AG04450 (cell line): ENCODE measurements at regions not wholly inside any gene's neighbourhood (a gene's known extent, or its start where the extent isn't known, plus 50 kb on each side); places are given as distances from the start of the nearest gene placed in this dataset.

Experiments
- CTCF ChIA-PET: fragments of 300-600, 350-600 bp; formaldehyde crosslinking; extraction: SDS; loops from one replicate; lab custom pipeline; 2022; ENCODE audit warnings: antibody characterized with exemption, inconsistent platforms; lab: Charles Lee
- POLR2A ChIA-PET: fragments of 350-600 bp; formaldehyde crosslinking; extraction: SDS; loops from one replicate; lab custom pipeline; 2021; ENCODE audit warnings: antibody characterized with exemption, inconsistent platforms; lab: Yijun Ruan, JAX
- DNase-seq: peaks from one replicate; pipeline ENCODE4 v3.0.0-alpha.2; 2011; ENCODE audit warnings: low read depth, low spot score
- H3K27ac ChIP-seq: one replicate; pipeline ENCODE4 v1.5.1; 2012; ENCODE audit warnings: low read depth, low read length, control low read depth
- H3K27me3 ChIP-seq: one replicate; pipeline ENCODE4 v1.6.0; 2012; ENCODE audit warnings: low read length; ENCODE audit not compliant: control insufficient read depth, insufficient read depth
- H3K4me3 ChIP-seq: 2 replicates; pipeline ENCODE4 v1.5.1; 2011; ENCODE audit warnings: mild to moderate bottlenecking, low read depth, low read length, control low read depth
- H3K9me3 ChIP-seq: 2 replicates; pipeline ENCODE4 v1.5.1; 2012; ENCODE audit warnings: low read length; ENCODE audit not compliant: control insufficient read depth, insufficient read depth
- CTCF ChIP-seq: IDR thresholded peaks from 2 replicates; pipeline ENCODE4 v1.5.1; 2011; ENCODE audit warnings: low read depth, low read length, control low read depth, inconsistent platforms

- Histone ChIP-seq H3K27ac (no peak overlapping the region), H3K27me3 (no peaks in the 10 kb centered on the region), H3K9me3 (peaks cover 13% of the 10 kb centered on the region), H3K4me3 (no peak overlapping the region)
- ChIA-PET POLR2A (no interaction called here), CTCF (no interaction called here)
- TF ChIP-seq CTCF, result no peak
- DNase-seq, result no peak
Observed at GRCh38 chr11:97610854-97611253, 1221.0 kb downstream of the JRKL start.

- Histone ChIP-seq H3K4me3 (no peak overlapping the region), H3K27me3 (no peaks in the 10 kb centered on the region), H3K27ac (no peak overlapping the region), H3K9me3 (peaks cover 13% of the 10 kb centered on the region)
- TF ChIP-seq CTCF, result no peak
- DNase-seq, result no peak
- POLR2A ChIA-PET, result no interaction called here
- CTCF ChIA-PET, result no interaction called here
Observed at GRCh38 chr11:97611345-97611744, 1221.5 kb downstream of the JRKL start.

GRCh38 chr11:97614606-97615005 lies 1224.8 kb downstream of the JRKL start:
- H3K27ac ChIP-seq, result no peak overlapping the region
- CTCF ChIA-PET, result no interaction called here
- H3K27me3 ChIP-seq, result no peaks in the 10 kb centered on the region
- H3K9me3 ChIP-seq, result peaks cover 11% of the 10 kb centered on the region
- no peak overlapping the region for H3K4me3 ChIP-seq
- POLR2A ChIA-PET, result no interaction called here
- TF ChIP-seq CTCF, result no peak
- no peak for DNase-seq

GRCh38 chr11:97615546-97615945 lies 1225.7 kb downstream of the JRKL start:
- Histone ChIP-seq H3K27ac (no peak overlapping the region), H3K27me3 (no peaks in the 10 kb centered on the region), H3K9me3 (peaks cover 6% of the 10 kb centered on the region), H3K4me3 (no peak overlapping the region)
- CTCF ChIA-PET, result no interaction called here
- POLR2A ChIA-PET, result no interaction called here
- DNase-seq, result no peak
- TF ChIP-seq CTCF, result no peak

- no peaks in the 10 kb centered on the region for H3K27me3 ChIP-seq
- no peaks in the 10 kb centered on the region; the same call in 1 of the 2 replicates for H3K9me3 ChIP-seq
- no peak for TF ChIP-seq CTCF
- DNase-seq, result no peak
- no peak overlapping the region for H3K27ac ChIP-seq
- POLR2A ChIA-PET, result no interaction called here
- no peak overlapping the region for H3K4me3 ChIP-seq
- CTCF ChIA-PET, result no interaction called here
Observed at GRCh38 chr11:97617031-97617430, 1227.2 kb downstream of the JRKL start.
